GM13977 (cell line): ENCODE measurements at regions not wholly inside any gene's neighbourhood (a gene's known extent, or its start where the extent isn't known, plus 50 kb on each side); places are given as distances from the start of the nearest gene placed in this dataset.

Source experiments
- DNase-seq: peaks from one replicate; pipeline ENCODE4 v3.0.0; 2012; ENCODE audit warnings: low spot score
- CTCF ChIP-seq: IDR thresholded peaks from 2 replicates; pipeline ENCODE4 v1.5.1; 2012; ENCODE audit warnings: mild to moderate bottlenecking, control low read depth; ENCODE audit not compliant: insufficient read depth; ENCODE audit errors: extremely low read depth, missing control alignments
- in situ Hi-C: fragments of 300-500 bp; cut with MboI; formaldehyde crosslinking; loops from one replicate; pipeline ENCODE4 v1.12.0; 2022; ENCODE audit warnings: low sequenced_read_pairs, low pct_unique_long_range_greater_than_20kb, mixed read lengths, inconsistent platforms; ENCODE audit not compliant: unreplicated experiment

GRCh38 chr1:232262991-232263390, 366.9 kb downstream of the SIPA1L2 start:
- TF ChIP-seq CTCF: no peak
- in situ Hi-C loops: no loop called here
- DNase-seq: no peak

- TF ChIP-seq CTCF: no peak
Observed at GRCh38 chr1:232260861-232261260, 369.1 kb downstream of the SIPA1L2 start.

GRCh38 chr1:232260045-232260444, 369.9 kb downstream of the SIPA1L2 start:
- no peak for TF ChIP-seq CTCF
- no peak for DNase-seq
- in situ Hi-C loops: no loop called here

More at GRCh38 chr1:232260861-232261260, 369.1 kb downstream of the SIPA1L2 start:
- in situ Hi-C loops: no loop called here
- DNase-seq: no peak

- no peak for TF ChIP-seq CTCF
- no peak for DNase-seq
- in situ Hi-C loops: no loop called here
Observed at GRCh38 chr1:232259333-232259732, 370.6 kb downstream of the SIPA1L2 start.

GRCh38 chr1:232252546-232253118, 377.3 kb downstream of the SIPA1L2 start:
- in situ Hi-C loops: no loop called here
- no peak for DNase-seq
- TF ChIP-seq CTCF: no peak

- no peak for TF ChIP-seq CTCF
Observed at GRCh38 chr1:232250838-232251237, 379.1 kb downstream of the SIPA1L2 start.

More at GRCh38 chr1:232250838-232251237, 379.1 kb downstream of the SIPA1L2 start:
- no peak for DNase-seq
- in situ Hi-C loops: no loop called here
